Calu3 (cell line): ENCODE measurements at regions not wholly inside any gene's neighbourhood (a gene's known extent, or its start where the extent isn't known, plus 50 kb on each side); places are given as distances from the start of the nearest gene placed in this dataset.

Experiments used
- BruUV-seq: library from RNA; stranded (reverse); fragments of 400-500 nt; replicated peaks from 2 replicates; lab custom pipeline; 2021; lab: Mats Ljungman, UMichigan
- CTCF ChIA-PET: fragments of 300-600 bp; sonication (Branson Sonifier 250); formaldehyde crosslinking; loops from one replicate; lab custom pipeline; 2022; ENCODE audit warnings: antibody characterized with exemption; lab: Charles Lee
- DNase-seq: peaks from one replicate; pipeline ENCODE4 v3.0.0; 2022
- H3K27ac Mint-ChIP-seq: one replicate; pipeline ENCODE4 v1.8.0; 2022; ENCODE audit warnings: mixed read lengths; ENCODE audit not compliant: unreplicated experiment
- H3K27me3 Mint-ChIP-seq: one replicate; pipeline ENCODE4 v1.8.0; 2022; ENCODE audit warnings: mixed read lengths; ENCODE audit not compliant: unreplicated experiment
- H3K36me3 Mint-ChIP-seq: one replicate; pipeline ENCODE4 v1.8.0; 2022; ENCODE audit warnings: mild to moderate bottlenecking, moderate library complexity, mixed read lengths; ENCODE audit not compliant: insufficient read depth, unreplicated experiment
- H3K4me1 Mint-ChIP-seq: one replicate; pipeline ENCODE4 v1.8.0; 2022; ENCODE audit warnings: mild to moderate bottlenecking, low read depth, mixed read lengths; ENCODE audit not compliant: unreplicated experiment
- H3K4me3 Mint-ChIP-seq: one replicate; pipeline ENCODE4 v1.8.0; 2022; ENCODE audit warnings: mild to moderate bottlenecking, low read depth, moderate library complexity, mixed read lengths; ENCODE audit not compliant: unreplicated experiment
- H3K9me3 Mint-ChIP-seq: one replicate; pipeline ENCODE4 v1.8.0; 2022; ENCODE audit warnings: low read depth, mixed read lengths; ENCODE audit not compliant: unreplicated experiment
- CTCF ChIP-seq: fragments of 200-600 bp; IDR thresholded peaks from one replicate; pipeline ENCODE4 v1.8.0; 2022; ENCODE audit warnings: antibody characterized with exemption; ENCODE audit not compliant: unreplicated experiment
- intact Hi-C: fragments of 100-400 bp; cut with micrococcal nuclease; formaldehyde crosslinking; loops from one replicate; pipeline ENCODE4 v1.10.0; 2022; ENCODE audit not compliant: unreplicated experiment

- Mint-ChIP-seq H3K4me3 (no peak overlapping the region), H3K9me3 (peaks cover under 1% of the 10 kb centered on the region), H3K27ac (no peak overlapping the region), H3K27me3 (no peaks in the 10 kb centered on the region), H3K36me3 (no peaks in the 10 kb centered on the region), H3K4me1 (no peaks in the 10 kb centered on the region)
- CTCF ChIA-PET: no interaction called here
- no peak for DNase-seq
- intact Hi-C loops: no loop called here
- TF ChIP-seq CTCF: no peak
- no TSS peak for BruUV-seq
Observed at GRCh38 chr4:104166749-104167148, 327.9 kb downstream of the CXXC4 start.

- DNase-seq: no peak
- no peaks in the 10 kb centered on the region for H3K36me3 Mint-ChIP-seq
Observed at GRCh38 chr4:104163820-104164219, 330.9 kb downstream of the CXXC4 start.

GRCh38 chr4:104146048-104146447, 348.6 kb downstream of the CXXC4 start:
- no peak for DNase-seq
- no peaks in the 10 kb centered on the region for H3K9me3 Mint-ChIP-seq
- intact Hi-C loops: no loop called here
- CTCF ChIA-PET: no interaction called here
- no peaks in the 10 kb centered on the region for H3K27me3 Mint-ChIP-seq
- BruUV-seq: no TSS peak
- H3K4me3 Mint-ChIP-seq: no peak overlapping the region
- no peaks in the 10 kb centered on the region for H3K36me3 Mint-ChIP-seq
- H3K27ac Mint-ChIP-seq: no peak overlapping the region
- TF ChIP-seq CTCF: no peak
- H3K4me1 Mint-ChIP-seq: no peaks in the 10 kb centered on the region

More at GRCh38 chr4:104163820-104164219, 330.9 kb downstream of the CXXC4 start:
- no peaks in the 10 kb centered on the region for H3K27me3 Mint-ChIP-seq
- CTCF ChIA-PET: no interaction called here
- TF ChIP-seq CTCF: no peak
- intact Hi-C loops: no loop called here
- no peaks in the 10 kb centered on the region for H3K9me3 Mint-ChIP-seq
- BruUV-seq: no TSS peak
- H3K4me1 Mint-ChIP-seq: no peaks in the 10 kb centered on the region
- no peak overlapping the region for H3K27ac Mint-ChIP-seq
- H3K4me3 Mint-ChIP-seq: no peak overlapping the region

- no peaks in the 10 kb centered on the region for H3K36me3 Mint-ChIP-seq
Observed at GRCh38 chr4:104138116-104138515, 356.6 kb downstream of the CXXC4 start.

More at GRCh38 chr4:104138116-104138515, 356.6 kb downstream of the CXXC4 start:
- H3K27me3 Mint-ChIP-seq: no peaks in the 10 kb centered on the region
- intact Hi-C loops: no loop called here
- BruUV-seq: no TSS peak
- CTCF ChIA-PET: no interaction called here
- no peak overlapping the region for H3K27ac Mint-ChIP-seq
- no peak overlapping the region for H3K4me3 Mint-ChIP-seq
- H3K9me3 Mint-ChIP-seq: no peaks in the 10 kb centered on the region
- no peak for DNase-seq
- TF ChIP-seq CTCF: no peak
- no peaks in the 10 kb centered on the region for H3K4me1 Mint-ChIP-seq
